NCI-H82 treated with DMSO at 0.1 percent for 48 hours (cell line): ENCODE measurements at regions not wholly inside any gene's neighbourhood (a gene's known extent, or its start where the extent isn't known, plus 50 kb on each side); places are given as distances from the start of the nearest gene placed in this dataset.

Experiments used
- DNase-seq: peaks from one replicate; lab custom pipeline; 2025; ENCODE audit not compliant: unreplicated experiment; lab: John Stamatoyannopoulos, UW

GRCh38 chr3:150074697-150075416 lies 104.2 kb upstream of the PFN2 start:
- DNase-seq: no peak

- DNase-seq: no peak
Measured at GRCh38 chr3:150074277-150074676, 103.6 kb upstream of the PFN2 start.

GRCh38 chr3:150073513-150073912 lies 102.8 kb upstream of the PFN2 start:
- no peak for DNase-seq

- no peak for DNase-seq
Measured at GRCh38 chr3:150073031-150073430, 102.3 kb upstream of the PFN2 start.

GRCh38 chr3:150072576-150072975 lies 101.9 kb upstream of the PFN2 start:
- DNase-seq: no peak

- no peak for DNase-seq
Measured at GRCh38 chr3:150070271-150070670, 99.6 kb upstream of the PFN2 start.

GRCh38 chr3:150069633-150070032 lies 98.9 kb upstream of the PFN2 start:
- DNase-seq: peak; percentile 56

GRCh38 chr3:150069154-150069527 lies 98.4 kb upstream of the PFN2 start:
- peak; percentile 54 for DNase-seq

GRCh38 chr3:150068440-150069153 lies 97.9 kb upstream of the PFN2 start:
- no peak for DNase-seq

GRCh38 chr3:150067561-150067960 lies 96.9 kb upstream of the PFN2 start:
- no peak for DNase-seq

- DNase-seq: no peak
Measured at GRCh38 chr3:150064971-150065370, 94.3 kb upstream of the PFN2 start.

GRCh38 chr3:150063237-150063636 lies 92.5 kb upstream of the PFN2 start:
- DNase-seq: no peak

- DNase-seq: no peak
Measured at GRCh38 chr3:150062492-150062891, 91.8 kb upstream of the PFN2 start.

GRCh38 chr3:150061288-150062024 lies 90.8 kb upstream of the PFN2 start:
- DNase-seq: no peak

GRCh38 chr3:150059729-150060128 lies 89.0 kb upstream of the PFN2 start:
- DNase-seq: no peak

GRCh38 chr3:150059241-150059640 lies 88.5 kb upstream of the PFN2 start:
- no peak for DNase-seq

- DNase-seq: no peak
Measured at GRCh38 chr3:150057227-150057626, 86.5 kb upstream of the PFN2 start.

GRCh38 chr3:150055332-150055731 lies 84.6 kb upstream of the PFN2 start:
- no peak for DNase-seq

GRCh38 chr3:150054635-150055034 lies 83.9 kb upstream of the PFN2 start:
- no peak for DNase-seq

GRCh38 chr3:150050510-150050909 lies 79.8 kb upstream of the PFN2 start:
- DNase-seq: no peak

GRCh38 chr3:150049317-150049716 lies 78.6 kb upstream of the PFN2 start:
- DNase-seq: no peak

GRCh38 chr3:150041877-150042276 lies 71.2 kb upstream of the PFN2 start:
- DNase-seq: no peak
